Nephron (organoid): ENCODE measurements at regions not wholly inside any gene's neighbourhood (a gene's known extent, or its start where the extent isn't known, plus 50 kb on each side); places are given as distances from the start of the nearest gene placed in this dataset.
"Not testable (repeated sequence)": the region's sequence is repeated elsewhere in the genome, so short reads cannot be mapped to it uniquely, and the experiment has no call there.

Experiments used
- H3K27ac Mint-ChIP-seq, 3 experiments: 2 replicates each; pipeline ENCODE4 v1.8.0; 2020; ENCODE audit warnings: mixed read lengths in 3 of 3, mild to moderate bottlenecking in 2 of 3, moderate library complexity in 1 of 3
- H3K27me3 Mint-ChIP-seq: 2 replicates; pipeline ENCODE4 v1.8.0; 2021; ENCODE audit warnings: low read depth, mild to moderate bottlenecking, moderate library complexity, mixed read lengths
- H3K36me3 Mint-ChIP-seq: 2 replicates; pipeline ENCODE4 v1.8.0; 2020; ENCODE audit warnings: low read depth, mixed read lengths
- H3K4me1 Mint-ChIP-seq: 2 replicates; pipeline ENCODE4 v1.8.0; 2020; ENCODE audit warnings: mixed read lengths
- H3K4me3 Mint-ChIP-seq, 3 experiments: 2 replicates each; pipeline ENCODE4 v1.8.0; 2020; ENCODE audit warnings: mild to moderate bottlenecking in 3 of 3, mixed read lengths in 3 of 3, moderate library complexity in 2 of 3
- H3K9me3 Mint-ChIP-seq: 2 replicates; pipeline ENCODE4 v1.8.0; 2020; ENCODE audit warnings: mixed read lengths
- CTCF ChIP-seq, 3 experiments: fragments of 200-600 bp; sonication (generic); IDR thresholded peaks; one replicate each; pipeline ENCODE4 v1.5.0; 2021; ENCODE audit warnings: antibody characterized with exemption in 3 of 3; ENCODE audit not compliant: unreplicated experiment in 3 of 3

- no peaks in the 10 kb centered on the region for H3K4me1 Mint-ChIP-seq
- H3K27me3 Mint-ChIP-seq, result no peaks in the 10 kb centered on the region
- no peaks in the 10 kb centered on the region for H3K9me3 Mint-ChIP-seq
- H3K27ac Mint-ChIP-seq, result peak overlapping the region in 1 of 3 experiments; percentile 13
- TF ChIP-seq CTCF (IDR thresholded peaks at IDR 0.05; ENCODE audit: unreplicated experiment in 3 of 3), result no peak
- no peak overlapping the region for H3K4me3 Mint-ChIP-seq
- no peaks in the 10 kb centered on the region for H3K36me3 Mint-ChIP-seq
Observed at GRCh38 chr6:8174571-8174970, 72.2 kb upstream of the EEF1E1 start.

- TF ChIP-seq CTCF (IDR thresholded peaks at IDR 0.05; ENCODE audit: unreplicated experiment in 3 of 3), result no peak
- no peaks in the 10 kb centered on the region for H3K4me1 Mint-ChIP-seq
- H3K27me3 Mint-ChIP-seq, result no peaks in the 10 kb centered on the region
Observed at GRCh38 chr6:8172530-8172929, 70.2 kb upstream of the EEF1E1 start.

DNA sequence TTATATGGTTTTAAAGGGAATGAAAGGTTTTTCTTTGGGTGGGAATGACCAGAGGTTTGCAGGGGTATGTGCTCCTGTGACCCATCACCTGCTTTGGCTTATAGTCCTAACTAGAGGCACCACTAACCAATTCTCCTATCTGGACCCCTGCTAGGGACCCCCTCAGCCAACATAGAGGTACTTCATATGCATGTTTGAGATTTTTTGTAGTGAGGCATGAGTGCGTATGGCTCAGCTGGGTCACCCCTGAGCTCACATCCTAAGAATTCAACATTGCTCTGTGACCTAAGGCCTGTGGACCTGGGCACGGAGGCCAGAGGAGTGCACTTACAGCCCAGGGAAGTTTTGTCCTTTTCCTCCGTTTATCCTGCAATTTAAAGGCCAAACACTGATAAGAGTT is 68.4 kb upstream of the EEF1E1 start:
- Mint-ChIP-seq H3K36me3 (no peaks in the 10 kb centered on the region), H3K27ac (no peak overlapping the region), H3K4me3 (no peak overlapping the region), H3K27me3 (no peaks in the 10 kb centered on the region), H3K9me3 (no peaks in the 10 kb centered on the region), H3K4me1 (no peaks in the 10 kb centered on the region)
- TF ChIP-seq CTCF (IDR thresholded peaks at IDR 0.05; ENCODE audit: unreplicated experiment in 3 of 3), result no peak

More at GRCh38 chr6:8172530-8172929, 70.2 kb upstream of the EEF1E1 start:
- Mint-ChIP-seq H3K27ac (no peak overlapping the region), H3K36me3 (no peaks in the 10 kb centered on the region), H3K4me3 (no peak overlapping the region), H3K9me3 (no peaks in the 10 kb centered on the region)

DNA sequence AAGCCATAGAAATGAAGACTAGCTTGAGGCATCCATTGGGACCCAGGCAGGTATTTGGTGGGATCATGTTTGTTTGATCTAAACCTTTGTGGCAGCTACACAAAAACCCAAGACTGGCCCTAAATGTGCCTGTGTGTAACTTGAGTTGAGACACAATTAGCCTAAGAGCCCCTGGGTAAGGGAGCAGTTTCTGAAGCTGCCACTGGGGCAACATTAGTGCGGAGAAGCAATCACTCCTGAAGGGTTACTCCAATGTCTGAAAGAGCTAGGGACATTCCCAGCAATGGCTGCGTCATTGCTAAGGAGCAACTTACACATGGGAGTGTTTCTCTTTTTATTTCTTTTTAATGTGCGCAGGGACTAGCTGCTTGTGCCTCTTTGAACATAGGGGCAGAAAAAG is 67.9 kb upstream of the EEF1E1 start:
- H3K27ac Mint-ChIP-seq, result no peak overlapping the region
- TF ChIP-seq CTCF (IDR thresholded peaks at IDR 0.05; ENCODE audit: unreplicated experiment in 3 of 3), result no peak
- H3K27me3 Mint-ChIP-seq, result no peaks in the 10 kb centered on the region
- no peaks in the 10 kb centered on the region for H3K9me3 Mint-ChIP-seq
- no peaks in the 10 kb centered on the region for H3K4me1 Mint-ChIP-seq
- no peak overlapping the region for H3K4me3 Mint-ChIP-seq
- H3K36me3 Mint-ChIP-seq, result no peaks in the 10 kb centered on the region

DNA sequence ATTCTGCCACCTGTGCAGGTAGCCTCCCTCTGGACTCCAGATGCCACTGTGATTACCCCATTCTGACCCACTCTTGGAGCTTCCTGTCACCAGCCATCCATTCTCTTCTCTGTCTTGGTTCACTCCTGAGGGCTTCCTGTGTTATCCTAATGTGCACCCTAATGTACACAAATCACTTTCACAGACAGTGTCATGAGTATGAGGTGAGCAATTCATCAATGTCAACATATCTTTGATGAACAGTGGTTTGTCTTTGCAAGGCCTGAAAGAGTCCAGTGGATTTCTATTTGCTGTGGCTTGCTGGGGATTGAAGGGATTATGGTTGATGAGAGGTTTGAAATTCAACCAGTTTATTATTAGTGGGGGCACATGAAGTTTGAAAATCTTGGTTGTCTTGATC is 63.8 kb upstream of the EEF1E1 start:
- Mint-ChIP-seq H3K36me3 (no peaks in the 10 kb centered on the region), H3K4me3 (no peak overlapping the region)
- TF ChIP-seq CTCF (IDR thresholded peaks at IDR 0.05; ENCODE audit: unreplicated experiment in 3 of 3), result no peak

GRCh38 chr6:8165008-8165407 is 62.7 kb upstream of the EEF1E1 start:
- not testable (repeated sequence) for H3K4me3 Mint-ChIP-seq, H3K27ac Mint-ChIP-seq, H3K27me3 Mint-ChIP-seq, H3K4me1 Mint-ChIP-seq, H3K36me3 Mint-ChIP-seq, H3K9me3 Mint-ChIP-seq

More for the DNA sequence above, 63.8 kb upstream of the EEF1E1 start:
- H3K4me1 Mint-ChIP-seq, result no peaks in the 10 kb centered on the region
- H3K27me3 Mint-ChIP-seq, result no peaks in the 10 kb centered on the region
- no peak overlapping the region for H3K27ac Mint-ChIP-seq
- H3K9me3 Mint-ChIP-seq, result no peaks in the 10 kb centered on the region

DNA sequence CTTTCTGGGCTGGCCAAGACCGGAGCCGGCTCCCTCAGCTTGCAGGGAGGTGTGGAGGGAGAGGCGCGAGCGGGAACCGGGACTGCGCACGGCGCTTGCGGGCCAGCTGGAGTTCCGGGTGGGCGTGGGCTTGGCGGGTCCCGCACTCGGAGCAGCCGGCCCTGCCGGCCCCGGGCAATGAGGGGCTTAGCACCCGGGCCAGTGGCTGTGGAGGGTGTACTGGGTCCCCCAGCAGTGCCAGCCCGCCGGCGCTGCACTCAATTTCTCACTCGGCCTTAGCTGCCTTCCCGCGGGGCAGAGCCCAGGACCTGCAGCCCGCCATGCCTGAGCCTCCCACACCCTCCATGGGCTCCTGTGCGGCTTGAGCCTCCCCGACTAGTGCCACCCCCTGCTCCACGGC is 61.9 kb upstream of the EEF1E1 start:
- not testable (repeated sequence) for H3K36me3 Mint-ChIP-seq, H3K27me3 Mint-ChIP-seq, H3K4me3 Mint-ChIP-seq, H3K9me3 Mint-ChIP-seq, H3K27ac Mint-ChIP-seq, H3K4me1 Mint-ChIP-seq
